GM12878 (cell line): ENCODE measurements at regions not wholly inside any gene's neighbourhood (a gene's known extent, or its start where the extent isn't known, plus 50 kb on each side); places are given as distances from the start of the nearest gene placed in this dataset.

Experiments used
- ATAC-seq: fragments of 200-7000 bp; cut with Tn5 transposase; 3 replicates; pipeline ENCODE4 v1.9.1; 2020; ENCODE audit warnings: mild to moderate bottlenecking, moderate library complexity
- BruUV-seq: library from RNA; stranded (reverse); fragments of 400-500 nt; replicated peaks from 2 replicates; lab custom pipeline; 2021; lab: Mats Ljungman, UMichigan
- CTCF ChIA-PET: fragments of 300-600 bp; sonication (Branson Sonifier 250); formaldehyde crosslinking; extraction: SDS; loops from one replicate; lab custom pipeline; 2021; ENCODE audit warnings: inconsistent platforms; lab: Yijun Ruan, JAX
- POLR2A ChIA-PET: fragments of 350-600 bp; formaldehyde crosslinking; extraction: SDS; loops from one replicate; lab custom pipeline; 2021; ENCODE audit warnings: inconsistent platforms; lab: Charles Lee
- RAD21 ChIA-PET: fragments of 300-600 bp; sonication (Branson Sonifier 250); formaldehyde crosslinking; loops from one replicate; lab custom pipeline; 2023; ENCODE audit warnings: antibody characterized with exemption; ENCODE audit not compliant: unreplicated experiment; lab: Charles Lee
- SMC1A ChIA-PET: fragments of 300-600 bp; sonication (Branson Sonifier 250); formaldehyde crosslinking; loops from one replicate; lab custom pipeline; 2023; ENCODE audit not compliant: unreplicated experiment, uncharacterized antibody; lab: Charles Lee
- DNase-seq: peaks from one replicate; pipeline ENCODE4 v3.0.0-alpha.2; 2011; ENCODE audit warnings: low read depth, low spot score
- FAIRE-seq: peaks from 3 replicates; lab custom pipeline; 2011; peaks lifted over from hg19 to GRCh38; lab: Jason Lieb, UNC
- H2AFZ ChIP-seq: 2 replicates; pipeline ENCODE4 v1.6.0; 2011; ENCODE audit warnings: low read depth, low read length, control low read depth; ENCODE audit not compliant: control insufficient read depth
- H3K27ac ChIP-seq: 2 replicates; pipeline ENCODE4 v1.5.1; 2011; ENCODE audit warnings: control low read depth; ENCODE audit not compliant: control insufficient read depth, insufficient read depth
- H3K27me3 ChIP-seq, 2 experiments: replicated peaks in 1 of 2; 2 replicates each; pipeline versions ENCODE4 v1.6.0 to v1.6.1; 2011; ENCODE audit warnings: low read length in 1 of 2; ENCODE audit not compliant: control insufficient read depth in 2 of 2, insufficient read depth in 2 of 2
- H3K36me3 ChIP-seq, 2 experiments: 2 replicates each; pipeline ENCODE4 v1.5.1; 2011; ENCODE audit warnings: low read length in 1 of 2; ENCODE audit not compliant: control insufficient read depth in 2 of 2, insufficient read depth in 2 of 2
- H3K4me1 ChIP-seq: 2 replicates; pipeline ENCODE4 v1.6.1; 2011; ENCODE audit warnings: mild to moderate bottlenecking, low read length, moderate library complexity, mixed read lengths; ENCODE audit not compliant: control insufficient read depth, insufficient read depth
- H3K4me2 ChIP-seq: 2 replicates; pipeline ENCODE4 v1.6.0; 2011; ENCODE audit warnings: control low read depth; ENCODE audit not compliant: control insufficient read depth, insufficient read depth
- H3K4me3 ChIP-seq: fragments of 200-600 bp; sonication (generic); 2 replicates; pipeline ENCODE4 v1.5.1; 2016
- H3K79me2 ChIP-seq: 2 replicates; pipeline ENCODE4 v1.6.0; 2011; ENCODE audit warnings: low read length; ENCODE audit not compliant: control insufficient read depth, insufficient read depth
- H3K9ac ChIP-seq: 2 replicates; pipeline ENCODE4 v1.8.0; 2011; ENCODE audit warnings: low read length, control low read depth, mixed read lengths; ENCODE audit not compliant: control insufficient read depth, insufficient read depth
- H3K9me3 ChIP-seq: replicated peaks from 3 replicates; pipeline ENCODE4 v1.5.1; 2011; ENCODE audit warnings: mild to moderate bottlenecking, low read length; ENCODE audit not compliant: control insufficient read depth, insufficient read depth
- H4K20me1 ChIP-seq: 2 replicates; pipeline ENCODE4 v1.6.0; 2011; ENCODE audit not compliant: control insufficient read depth, insufficient read depth
- FOS ChIP-seq: IDR thresholded peaks from 3 replicates; pipeline ENCODE4 v1.6.1; 2011; ENCODE audit warnings: borderline replicate concordance; ENCODE audit not compliant: insufficient read length; ENCODE audit errors: extremely low read depth
- IKZF1 ChIP-seq: fragments of 450-650 bp; conservative IDR thresholded peaks from 2 replicates; pipeline ENCODE4 v1.6.1; 2017; ENCODE audit warnings: antibody characterized with exemption, mild to moderate bottlenecking
- MYB ChIP-seq: fragments of 150-350 bp; IDR thresholded peaks from 2 replicates; pipeline ENCODE4 v1.6.1; 2014; ENCODE audit warnings: mild to moderate bottlenecking, low read depth, low read length, borderline replicate concordance
- NR2C1 ChIP-seq: fragments of 450-650 bp; IDR thresholded peaks from 2 replicates; pipeline ENCODE4 v1.6.1; 2017; ENCODE audit warnings: antibody characterized with exemption, mild to moderate bottlenecking, moderate library complexity
- NR2F1 ChIP-seq: fragments of 450-650 bp; conservative IDR thresholded peaks from 2 replicates; pipeline ENCODE4 v1.6.1; 2017; ENCODE audit warnings: mild to moderate bottlenecking
- SMARCA5 ChIP-seq: fragments of 450-650 bp; IDR thresholded peaks from 2 replicates; pipeline ENCODE4 v1.6.1; 2017; ENCODE audit warnings: mild to moderate bottlenecking
- SMC3 ChIP-seq: IDR thresholded peaks from 2 replicates; pipeline ENCODE4 v1.6.1; 2011; ENCODE audit warnings: low read length, improper control_type of control experiment, borderline replicate concordance
- SP1 ChIP-seq: IDR thresholded peaks from one replicate; pipeline ENCODE4 v1.6.1; 2011; ENCODE audit warnings: low read depth, low read length
- SREBF1 ChIP-seq: IDR thresholded peaks from 2 replicates; pipeline ENCODE4 v1.6.1; 2012; ENCODE audit warnings: mild to moderate bottlenecking, low read length
- WGBS: methylation state at CpG from one replicate; pipeline ENCODE4 v1.1.6; 2016; ENCODE audit warnings: low lambda C conversion rate; ENCODE audit not compliant: insufficient replicate concordance, insufficient coverage; ENCODE audit errors: missing lambda C conversion rate; 5-methylcytosine and 5-hydroxymethylcytosine counted together
- in situ Hi-C: fragments of 300-500 bp; cut with MboI; formaldehyde crosslinking; loops from 9 replicates; pipeline ENCODE4 v1.14.3; 2018; ENCODE audit warnings: mixed read lengths
- intact Hi-C: fragments of 100-400 bp; cut with micrococcal nuclease; formaldehyde crosslinking; loops from one replicate; pipeline ENCODE4 v1.14.2; 2022; ENCODE audit not compliant: unreplicated experiment
- TF ChIP-seq, protein P1 (sequence below): IDR thresholded peaks from 2 replicates; pipeline ENCODE4 v1.6.1; 2012; ENCODE audit warnings: improper control_type of control experiment, low read depth, low read length; ENCODE audit not compliant: insufficient replicate concordance
- TF ChIP-seq, protein P2 (sequence below): fragments of 450-650 bp; IDR thresholded peaks from 2 replicates; pipeline ENCODE4 v1.6.1; 2016; ENCODE audit warnings: mild to moderate bottlenecking, moderate library complexity, borderline replicate concordance

DNA sequence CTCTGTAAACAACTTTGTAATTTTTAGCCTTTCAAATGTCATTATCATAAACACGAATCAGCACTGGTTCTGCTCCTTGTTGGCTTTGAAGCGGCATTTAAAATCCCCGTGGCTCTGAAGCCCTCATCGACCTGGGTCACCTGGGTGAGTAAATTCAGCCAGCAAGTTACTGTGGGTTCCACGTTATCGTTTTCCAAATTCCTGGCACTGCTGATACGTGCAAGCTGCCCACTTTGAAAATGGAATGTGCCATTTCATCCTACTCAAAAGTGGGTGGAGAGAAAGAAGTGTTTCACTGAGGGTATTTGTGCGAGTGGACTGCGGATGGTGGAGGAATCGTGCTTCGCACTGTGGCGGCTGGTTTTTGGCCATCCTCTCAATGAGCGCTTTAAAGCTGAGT lies 281.7 kb downstream of the KLF6 start:
- H2AFZ ChIP-seq = no peak overlapping the region
- ChIA-PET CTCF (no interaction called here), SMC1A (no interaction called here), RAD21 (no interaction called here), POLR2A (no interaction called here)
- H3K27ac ChIP-seq = no peak overlapping the region
- no peaks in the 10 kb centered on the region for H3K36me3 ChIP-seq
- DNase-seq (no peak), ATAC-seq (no peak), FAIRE-seq (no peak)
- no peak overlapping the region for H3K4me3 ChIP-seq
- 63% methylated on average over 13 of the region's 13 CpGs for WGBS
- H3K4me1 ChIP-seq = no peaks in the 10 kb centered on the region
- H3K9me3 ChIP-seq = no peaks in the 10 kb centered on the region
- in situ Hi-C loops = no loop called here
- no peaks in the 10 kb centered on the region for H3K79me2 ChIP-seq
- H3K9ac ChIP-seq = no peak overlapping the region
- no TSS peak for BruUV-seq
- H3K27me3 ChIP-seq = no peaks in the 10 kb centered on the region; a peak in 1 of 4 replicates
- H4K20me1 ChIP-seq = no peaks in the 10 kb centered on the region
- intact Hi-C loops = no loop called here
- no peak for TF ChIP-seq SMC3
- no peak for TF ChIP-seq SMARCA5
- TF ChIP-seq SREBF1 = no peak
- TF ChIP-seq MYB = no peak
- no peak for TF ChIP-seq IKZF1
- TF ChIP-seq, protein P1, sequence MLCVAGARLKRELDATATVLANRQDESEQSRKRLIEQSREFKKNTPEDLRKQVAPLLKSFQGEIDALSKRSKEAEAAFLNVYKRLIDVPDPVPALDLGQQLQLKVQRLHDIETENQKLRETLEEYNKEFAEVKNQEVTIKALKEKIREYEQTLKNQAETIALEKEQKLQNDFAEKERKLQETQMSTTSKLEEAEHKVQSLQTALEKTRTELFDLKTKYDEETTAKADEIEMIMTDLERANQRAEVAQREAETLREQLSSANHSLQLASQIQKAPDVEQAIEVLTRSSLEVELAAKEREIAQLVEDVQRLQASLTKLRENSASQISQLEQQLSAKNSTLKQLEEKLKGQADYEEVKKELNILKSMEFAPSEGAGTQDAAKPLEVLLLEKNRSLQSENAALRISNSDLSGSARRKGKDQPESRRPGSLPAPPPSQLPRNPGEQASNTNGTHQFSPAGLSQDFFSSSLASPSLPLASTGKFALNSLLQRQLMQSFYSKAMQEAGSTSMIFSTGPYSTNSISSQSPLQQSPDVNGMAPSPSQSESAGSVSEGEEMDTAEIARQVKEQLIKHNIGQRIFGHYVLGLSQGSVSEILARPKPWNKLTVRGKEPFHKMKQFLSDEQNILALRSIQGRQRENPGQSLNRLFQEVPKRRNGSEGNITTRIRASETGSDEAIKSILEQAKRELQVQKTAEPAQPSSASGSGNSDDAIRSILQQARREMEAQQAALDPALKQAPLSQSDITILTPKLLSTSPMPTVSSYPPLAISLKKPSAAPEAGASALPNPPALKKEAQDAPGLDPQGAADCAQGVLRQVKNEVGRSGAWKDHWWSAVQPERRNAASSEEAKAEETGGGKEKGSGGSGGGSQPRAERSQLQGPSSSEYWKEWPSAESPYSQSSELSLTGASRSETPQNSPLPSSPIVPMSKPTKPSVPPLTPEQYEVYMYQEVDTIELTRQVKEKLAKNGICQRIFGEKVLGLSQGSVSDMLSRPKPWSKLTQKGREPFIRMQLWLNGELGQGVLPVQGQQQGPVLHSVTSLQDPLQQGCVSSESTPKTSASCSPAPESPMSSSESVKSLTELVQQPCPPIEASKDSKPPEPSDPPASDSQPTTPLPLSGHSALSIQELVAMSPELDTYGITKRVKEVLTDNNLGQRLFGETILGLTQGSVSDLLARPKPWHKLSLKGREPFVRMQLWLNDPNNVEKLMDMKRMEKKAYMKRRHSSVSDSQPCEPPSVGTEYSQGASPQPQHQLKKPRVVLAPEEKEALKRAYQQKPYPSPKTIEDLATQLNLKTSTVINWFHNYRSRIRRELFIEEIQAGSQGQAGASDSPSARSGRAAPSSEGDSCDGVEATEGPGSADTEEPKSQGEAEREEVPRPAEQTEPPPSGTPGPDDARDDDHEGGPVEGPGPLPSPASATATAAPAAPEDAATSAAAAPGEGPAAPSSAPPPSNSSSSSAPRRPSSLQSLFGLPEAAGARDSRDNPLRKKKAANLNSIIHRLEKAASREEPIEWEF = no peak
- no peak for TF ChIP-seq NR2F1
- no peak for TF ChIP-seq SP1
- TF ChIP-seq, protein P2, sequence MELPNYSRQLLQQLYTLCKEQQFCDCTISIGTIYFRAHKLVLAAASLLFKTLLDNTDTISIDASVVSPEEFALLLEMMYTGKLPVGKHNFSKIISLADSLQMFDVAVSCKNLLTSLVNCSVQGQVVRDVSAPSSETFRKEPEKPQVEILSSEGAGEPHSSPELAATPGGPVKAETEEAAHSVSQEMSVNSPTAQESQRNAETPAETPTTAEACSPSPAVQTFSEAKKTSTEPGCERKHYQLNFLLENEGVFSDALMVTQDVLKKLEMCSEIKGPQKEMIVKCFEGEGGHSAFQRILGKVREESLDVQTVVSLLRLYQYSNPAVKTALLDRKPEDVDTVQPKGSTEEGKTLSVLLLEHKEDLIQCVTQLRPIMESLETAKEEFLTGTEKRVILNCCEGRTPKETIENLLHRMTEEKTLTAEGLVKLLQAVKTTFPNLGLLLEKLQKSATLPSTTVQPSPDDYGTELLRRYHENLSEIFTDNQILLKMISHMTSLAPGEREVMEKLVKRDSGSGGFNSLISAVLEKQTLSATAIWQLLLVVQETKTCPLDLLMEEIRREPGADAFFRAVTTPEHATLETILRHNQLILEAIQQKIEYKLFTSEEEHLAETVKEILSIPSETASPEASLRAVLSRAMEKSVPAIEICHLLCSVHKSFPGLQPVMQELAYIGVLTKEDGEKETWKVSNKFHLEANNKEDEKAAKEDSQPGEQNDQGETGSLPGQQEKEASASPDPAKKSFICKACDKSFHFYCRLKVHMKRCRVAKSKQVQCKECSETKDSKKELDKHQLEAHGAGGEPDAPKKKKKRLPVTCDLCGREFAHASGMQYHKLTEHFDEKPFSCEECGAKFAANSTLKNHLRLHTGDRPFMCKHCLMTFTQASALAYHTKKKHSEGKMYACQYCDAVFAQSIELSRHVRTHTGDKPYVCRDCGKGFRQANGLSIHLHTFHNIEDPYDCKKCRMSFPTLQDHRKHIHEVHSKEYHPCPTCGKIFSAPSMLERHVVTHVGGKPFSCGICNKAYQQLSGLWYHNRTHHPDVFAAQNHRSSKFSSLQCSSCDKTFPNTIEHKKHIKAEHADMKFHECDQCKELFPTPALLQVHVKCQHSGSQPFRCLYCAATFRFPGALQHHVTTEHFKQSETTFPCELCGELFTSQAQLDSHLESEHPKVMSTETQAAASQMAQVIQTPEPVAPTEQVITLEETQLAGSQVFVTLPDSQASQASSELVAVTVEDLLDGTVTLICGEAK = no peak
- TF ChIP-seq FOS = no peak
- no peak for TF ChIP-seq NR2C1
- H3K4me2 ChIP-seq = no peak overlapping the region
